ENCODE measurements at regions not wholly inside any gene's neighbourhood (a gene's known extent, or its start where the extent isn't known, plus 50 kb on each side); places are given as distances from the start of the nearest gene placed in this dataset.

GRCh38 chr10:44326474-44327030, 58.3 kb downstream of the CXCL12 start:
- no peak for TF ChIP-seq CTCF (IDR thresholded peaks at IDR 0.05; ENCODE audit: low read depth, low read length)
- DNase-seq (ENCODE audit: low read depth in 2 of 2): peak in 1 of 2 donors; percentile 13
- H3K4me3 ChIP-seq (replicated peaks in 1 of 2; ENCODE audit: low read depth in 2 of 2, low read length in 2 of 2): no peak overlapping the region

GRCh38 chr10:44325596-44326307, 59.1 kb downstream of the CXCL12 start:
- no peak overlapping the region for H3K4me3 ChIP-seq (replicated peaks in 1 of 2; ENCODE audit: low read depth in 2 of 2, low read length in 2 of 2)
- DNase-seq (ENCODE audit: low read depth in 2 of 2): no peak
- TF ChIP-seq CTCF (IDR thresholded peaks at IDR 0.05; ENCODE audit: low read depth, low read length): no peak

- DNase-seq (ENCODE audit: low read depth in 2 of 2): no peak
- H3K4me3 ChIP-seq (replicated peaks in 1 of 2; ENCODE audit: low read depth in 2 of 2, low read length in 2 of 2): no peak overlapping the region
- TF ChIP-seq CTCF (IDR thresholded peaks at IDR 0.05; ENCODE audit: low read depth, low read length): peak; percentile 2
Observed at GRCh38 chr10:44325157-44325556, 59.7 kb downstream of the CXCL12 start.

GRCh38 chr10:44323838-44324237, 61.1 kb downstream of the CXCL12 start:
- no peak overlapping the region for H3K4me3 ChIP-seq (replicated peaks in 1 of 2; ENCODE audit: low read depth in 2 of 2, low read length in 2 of 2)
- no peak for DNase-seq (ENCODE audit: low read depth in 2 of 2)
- TF ChIP-seq CTCF (IDR thresholded peaks at IDR 0.05; ENCODE audit: low read depth, low read length): no peak

DNA sequence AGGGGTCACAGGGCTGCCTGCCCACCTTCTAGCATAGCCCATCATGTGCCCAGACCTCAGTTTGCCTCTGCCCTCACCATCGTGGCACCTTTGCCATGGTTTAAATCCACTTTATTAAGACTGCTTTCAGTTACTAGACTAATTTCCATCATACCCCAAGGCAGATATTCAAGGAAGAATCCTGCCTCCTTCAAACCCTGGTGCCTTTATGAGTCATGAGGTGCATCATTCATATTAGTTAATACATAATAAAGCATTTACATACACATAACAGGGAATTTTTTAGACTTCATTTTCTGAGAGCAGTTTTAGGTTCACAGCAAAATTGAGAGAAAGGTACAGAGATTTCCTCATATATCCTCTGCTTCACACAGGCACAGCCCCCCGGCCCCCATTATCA, 62.8 kb downstream of the CXCL12 start:
- H3K4me3 ChIP-seq (replicated peaks in 1 of 2; ENCODE audit: low read depth in 2 of 2, low read length in 2 of 2): no peak overlapping the region
- TF ChIP-seq CTCF (IDR thresholded peaks at IDR 0.05; ENCODE audit: low read depth, low read length): no peak
- DNase-seq (ENCODE audit: low read depth in 2 of 2): no peak

- DNase-seq (ENCODE audit: low read depth in 2 of 2): no peak
- no peak overlapping the region for H3K4me3 ChIP-seq (replicated peaks in 1 of 2; ENCODE audit: low read depth in 2 of 2, low read length in 2 of 2)
- TF ChIP-seq CTCF (IDR thresholded peaks at IDR 0.05; ENCODE audit: low read depth, low read length): no peak
Observed at GRCh38 chr10:44320756-44321155, 64.1 kb downstream of the CXCL12 start.

Data from cardiac fibroblast (primary cell).